Stimulated activated memory B cell treated with anti-CD40 and anti-IgM and Interleukin-4, amounts not matched to agents 10 μg/mL and 1 μg/mL and 100 μg/mL, for 72 hours (primary cell): ENCODE measurements at regions not wholly inside any gene's neighbourhood (a gene's known extent, or its start where the extent isn't known, plus 50 kb on each side); places are given as distances from the start of the nearest gene placed in this dataset.

Source experiments
- ATAC-seq: fragments of 150-1000 bp; cut with Tn5 transposase; 2 replicates; pipeline ENCODE4 v1.10.0; 2021
- H3K27ac Mint-ChIP-seq: one replicate; pipeline ENCODE4 v1.8.0; 2022; ENCODE audit warnings: mild to moderate bottlenecking, mixed read lengths
- H3K27me3 Mint-ChIP-seq: one replicate; pipeline ENCODE4 v1.8.0; 2022; ENCODE audit warnings: mixed read lengths
- H3K36me3 Mint-ChIP-seq: one replicate; pipeline ENCODE4 v1.8.0; 2022; ENCODE audit warnings: mixed read lengths
- H3K4me1 Mint-ChIP-seq: one replicate; pipeline ENCODE4 v1.8.0; 2022; ENCODE audit warnings: mixed read lengths
- H3K4me3 Mint-ChIP-seq: one replicate; pipeline ENCODE4 v1.8.0; 2022; ENCODE audit warnings: mild to moderate bottlenecking, moderate library complexity, mixed read lengths
- H3K9me3 Mint-ChIP-seq: one replicate; pipeline ENCODE4 v1.8.0; 2022; ENCODE audit warnings: mixed read lengths

DNA sequence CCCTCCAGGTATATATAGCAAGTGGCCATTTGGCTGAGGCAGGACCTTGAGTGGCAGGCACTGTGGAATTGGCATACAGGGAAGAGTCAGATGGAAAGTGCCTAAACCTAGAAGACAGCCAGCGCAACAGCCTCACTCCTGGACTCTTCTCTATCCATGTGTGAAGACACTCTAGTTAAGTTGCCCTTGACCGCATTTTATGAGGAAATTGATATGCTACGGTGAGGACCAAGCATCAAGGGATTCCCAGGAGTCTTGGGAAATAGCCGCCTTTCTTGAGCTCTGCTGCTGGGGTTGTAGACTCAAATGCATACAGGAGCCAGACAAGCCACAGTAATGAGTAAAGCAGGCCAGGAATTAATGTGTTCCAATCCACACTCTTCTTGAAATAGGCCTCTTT, 145.9 kb upstream of the KAZN start:
- Mint-ChIP-seq H3K27me3 (no peaks in the 10 kb centered on the region), H3K36me3 (no peaks in the 10 kb centered on the region), H3K27ac (no peak overlapping the region), H3K4me1 (no peaks in the 10 kb centered on the region), H3K4me3 (no peak overlapping the region), H3K9me3 (no peaks in the 10 kb centered on the region)
- ATAC-seq: no peak

DNA sequence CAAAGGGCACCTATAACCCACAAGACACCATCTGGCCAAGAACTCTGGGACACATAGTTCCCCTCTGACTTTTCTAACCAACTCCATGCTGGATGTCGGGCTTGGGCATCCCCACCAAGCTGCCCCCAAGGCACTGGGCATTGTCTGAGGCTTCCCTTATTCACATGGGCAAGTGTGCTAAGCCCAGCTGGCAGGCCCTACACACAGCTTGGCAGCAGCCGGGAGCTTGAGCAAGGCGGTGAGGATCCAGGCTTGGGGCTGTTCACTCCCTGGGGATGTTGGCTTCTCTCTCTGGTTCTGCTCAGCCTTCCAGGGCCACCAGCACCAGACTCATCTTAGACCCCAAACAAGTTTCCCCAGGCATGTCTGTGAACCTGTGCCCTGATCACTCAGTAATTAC, 138.3 kb upstream of the KAZN start:
- no peak for ATAC-seq

GRCh38 chr1:14462851-14463250, 135.6 kb upstream of the KAZN start:
- Mint-ChIP-seq H3K9me3 (no peaks in the 10 kb centered on the region), H3K27me3 (peaks cover 20% of the 10 kb centered on the region), H3K36me3 (no peaks in the 10 kb centered on the region), H3K27ac (no peak overlapping the region), H3K4me3 (no peak overlapping the region), H3K4me1 (no peaks in the 10 kb centered on the region)
- no peak for ATAC-seq

More for the DNA sequence above, 138.3 kb upstream of the KAZN start:
- Mint-ChIP-seq H3K36me3 (no peaks in the 10 kb centered on the region), H3K4me1 (no peaks in the 10 kb centered on the region), H3K27ac (no peak overlapping the region), H3K27me3 (peaks cover 20% of the 10 kb centered on the region), H3K4me3 (no peak overlapping the region), H3K9me3 (no peaks in the 10 kb centered on the region)

DNA sequence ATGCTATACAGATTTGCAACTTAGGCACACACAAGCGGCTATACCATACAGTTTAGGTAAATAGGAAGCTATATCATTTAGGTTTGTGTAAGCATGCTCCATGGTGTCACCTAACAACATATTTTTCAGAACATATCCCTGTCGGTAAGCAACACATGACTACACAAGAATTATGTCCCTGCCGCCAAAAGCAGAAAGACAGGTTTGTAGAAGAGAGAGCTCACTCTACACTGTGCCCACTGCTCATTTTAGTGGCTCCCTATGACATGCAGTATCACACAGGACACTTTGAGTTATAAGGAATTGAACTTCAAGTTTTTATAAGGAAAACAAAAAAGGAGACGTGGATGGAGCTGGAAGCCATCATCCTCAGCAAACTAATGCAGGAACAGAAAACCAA, 132.5 kb upstream of the KAZN start:
- Mint-ChIP-seq H3K4me1 (no peaks in the 10 kb centered on the region), H3K27ac (no peak overlapping the region), H3K36me3 (no peaks in the 10 kb centered on the region), H3K4me3 (no peak overlapping the region), H3K27me3 (peaks cover 20% of the 10 kb centered on the region), H3K9me3 (peaks cover 2% of the 10 kb centered on the region)
- no peak for ATAC-seq

DNA sequence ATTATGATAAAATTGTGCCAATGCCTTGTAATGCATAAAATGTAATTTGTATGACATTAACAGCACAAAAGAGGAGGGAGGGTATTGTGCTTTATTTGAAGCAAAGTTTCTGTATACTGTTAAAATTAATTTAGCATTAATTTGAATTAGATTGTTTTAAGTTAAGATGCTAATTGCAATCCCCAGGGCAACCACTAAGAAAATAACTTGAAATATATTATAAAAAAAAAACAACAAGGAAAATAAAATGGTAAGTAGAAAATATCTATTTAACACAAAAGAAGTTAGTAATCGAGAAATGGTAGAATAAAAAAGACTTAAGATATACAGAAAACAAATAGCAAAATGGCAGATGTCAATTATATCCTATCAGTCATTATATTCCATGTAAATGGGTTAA, 131.4 kb upstream of the KAZN start:
- Mint-ChIP-seq H3K27ac (no peak overlapping the region), H3K9me3 (peaks cover 2% of the 10 kb centered on the region), H3K4me1 (no peaks in the 10 kb centered on the region), H3K4me3 (no peak overlapping the region), H3K36me3 (no peaks in the 10 kb centered on the region), H3K27me3 (peaks cover 19% of the 10 kb centered on the region)
- no peak for ATAC-seq

DNA sequence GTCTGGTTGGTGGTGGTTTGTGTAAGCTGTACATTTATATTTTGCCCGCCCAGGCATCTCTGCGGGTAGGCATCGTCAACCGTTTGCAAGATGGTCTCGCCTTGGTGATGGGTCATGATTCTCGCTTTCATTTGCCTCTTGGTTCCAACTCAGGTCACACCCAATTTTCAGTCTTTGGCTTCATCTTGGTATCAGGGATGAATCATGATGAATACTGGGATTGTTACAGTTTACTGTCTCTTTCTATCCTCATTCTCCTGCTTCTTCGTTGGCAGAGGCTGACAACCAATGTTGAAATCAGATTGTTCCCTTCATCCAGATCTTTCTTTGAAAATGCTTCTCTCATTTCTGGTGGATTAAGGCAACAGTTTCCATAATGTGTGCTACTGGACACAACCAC, 129.7 kb upstream of the KAZN start:
- H3K4me3 Mint-ChIP-seq: no peak overlapping the region
- no peak overlapping the region for H3K27ac Mint-ChIP-seq
- no peaks in the 10 kb centered on the region for H3K36me3 Mint-ChIP-seq
- peaks cover 5% of the 10 kb centered on the region for H3K9me3 Mint-ChIP-seq
- no peak for ATAC-seq
- peaks cover 2% of the 10 kb centered on the region for H3K27me3 Mint-ChIP-seq
- H3K4me1 Mint-ChIP-seq: no peaks in the 10 kb centered on the region

DNA sequence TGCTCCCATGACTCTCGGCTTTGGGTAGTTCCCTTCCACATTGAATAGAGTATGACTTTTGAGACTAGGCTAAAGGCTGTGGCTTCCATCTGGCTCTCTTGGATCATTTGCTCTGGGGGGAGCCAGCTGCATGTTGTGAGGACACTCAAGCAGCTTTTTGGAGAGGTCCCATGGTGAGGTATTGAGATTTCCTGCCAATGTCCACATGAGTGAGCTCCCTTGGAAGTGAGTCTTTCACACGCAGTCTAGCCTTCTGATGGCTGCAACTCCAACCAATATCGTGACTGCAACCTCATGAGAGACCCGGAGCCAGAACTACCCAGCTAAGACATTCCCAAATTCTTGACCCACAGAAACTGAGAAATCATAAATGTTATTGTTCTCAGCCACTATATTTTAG, 127.7 kb upstream of the KAZN start:
- Mint-ChIP-seq H3K27ac (no peak overlapping the region), H3K4me1 (no peaks in the 10 kb centered on the region), H3K27me3 (no peaks in the 10 kb centered on the region), H3K4me3 (no peak overlapping the region), H3K9me3 (peaks cover 10% of the 10 kb centered on the region), H3K36me3 (no peaks in the 10 kb centered on the region)
- ATAC-seq: no peak

DNA sequence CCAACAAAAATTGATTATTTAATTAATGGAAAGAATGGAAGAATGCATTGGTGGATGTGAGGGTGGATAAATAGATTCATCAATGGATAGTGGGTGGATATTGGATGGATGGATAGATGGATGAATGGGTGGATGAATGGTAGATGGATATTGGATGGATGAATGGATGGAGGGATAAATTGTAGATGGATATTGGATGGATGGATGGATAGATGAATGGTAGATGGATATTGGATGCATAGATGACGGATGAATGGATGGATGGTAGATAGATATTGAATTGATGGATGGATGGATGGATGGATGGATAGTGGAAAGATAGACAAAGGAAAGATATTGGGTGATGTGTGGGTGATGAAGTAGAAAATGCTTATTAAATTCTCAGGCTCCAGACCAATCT, 123.6 kb upstream of the KAZN start:
- Mint-ChIP-seq H3K36me3 (no peaks in the 10 kb centered on the region), H3K4me3 (no peak overlapping the region), H3K27ac (no peak overlapping the region), H3K9me3 (peaks cover 10% of the 10 kb centered on the region), H3K27me3 (no peaks in the 10 kb centered on the region), H3K4me1 (no peaks in the 10 kb centered on the region)
- ATAC-seq: no peak

DNA sequence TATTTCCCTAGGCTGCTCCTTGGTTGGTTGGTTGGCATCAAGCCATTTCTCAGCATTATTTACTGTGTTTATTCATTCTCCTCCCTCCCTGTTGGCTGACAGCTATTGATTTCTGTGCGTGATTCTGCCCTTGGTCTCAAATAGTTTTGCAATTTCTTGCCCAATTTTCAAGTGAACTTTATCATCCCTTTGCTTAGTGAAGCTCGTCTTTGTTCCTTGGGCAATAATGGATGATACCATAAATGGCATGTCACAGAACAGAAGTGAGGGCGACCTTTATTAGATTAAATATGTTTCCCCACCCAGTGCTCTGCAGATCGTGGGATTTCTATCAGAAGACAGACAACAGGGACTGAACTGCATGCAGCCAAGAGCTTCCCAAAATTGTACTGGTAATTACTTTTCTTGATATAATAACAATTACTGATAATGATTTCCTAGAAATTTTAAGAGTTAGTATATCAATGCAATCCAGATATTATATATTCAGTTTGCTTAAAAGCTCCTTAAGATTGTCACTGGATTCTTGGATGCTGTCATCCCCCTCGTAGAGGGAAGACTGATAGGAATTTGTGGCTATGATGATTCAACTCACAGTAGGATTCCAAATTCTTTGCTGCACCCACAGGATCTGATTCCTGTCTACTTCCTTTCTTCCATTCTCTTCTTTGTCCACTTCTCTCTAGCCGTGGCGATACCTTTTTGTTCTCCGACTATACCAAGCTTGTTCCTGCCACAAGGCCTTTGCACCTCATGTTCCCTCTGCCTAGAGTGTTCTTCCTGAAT, 122.1 kb upstream of the KAZN start:
- Mint-ChIP-seq H3K27me3 (peaks cover 3% of the 10 kb centered on the region), H3K4me3 (no peak overlapping the region), H3K9me3 (peaks cover 8% of the 10 kb centered on the region), H3K36me3 (no peaks in the 10 kb centered on the region), H3K27ac (no peak overlapping the region), H3K4me1 (no peaks in the 10 kb centered on the region)
- no peak for ATAC-seq

- Mint-ChIP-seq H3K27me3 (peaks cover 8% of the 10 kb centered on the region), H3K4me3 (no peak overlapping the region)
- ATAC-seq: no peak
Observed at GRCh38 chr1:14478120-14478519, 120.4 kb upstream of the KAZN start.

GRCh38 chr1:14479865-14480264, 118.6 kb upstream of the KAZN start:
- peaks cover 2% of the 10 kb centered on the region for H3K9me3 Mint-ChIP-seq
- H3K4me1 Mint-ChIP-seq: no peaks in the 10 kb centered on the region
- ATAC-seq: no peak
- H3K4me3 Mint-ChIP-seq: no peak overlapping the region
- no peak overlapping the region for H3K27ac Mint-ChIP-seq
- no peaks in the 10 kb centered on the region for H3K36me3 Mint-ChIP-seq
- H3K27me3 Mint-ChIP-seq: peaks cover 8% of the 10 kb centered on the region

More at GRCh38 chr1:14478120-14478519, 120.4 kb upstream of the KAZN start:
- H3K4me1 Mint-ChIP-seq: no peaks in the 10 kb centered on the region
- no peak overlapping the region for H3K27ac Mint-ChIP-seq
- no peaks in the 10 kb centered on the region for H3K36me3 Mint-ChIP-seq
- H3K9me3 Mint-ChIP-seq: peaks cover 8% of the 10 kb centered on the region

DNA sequence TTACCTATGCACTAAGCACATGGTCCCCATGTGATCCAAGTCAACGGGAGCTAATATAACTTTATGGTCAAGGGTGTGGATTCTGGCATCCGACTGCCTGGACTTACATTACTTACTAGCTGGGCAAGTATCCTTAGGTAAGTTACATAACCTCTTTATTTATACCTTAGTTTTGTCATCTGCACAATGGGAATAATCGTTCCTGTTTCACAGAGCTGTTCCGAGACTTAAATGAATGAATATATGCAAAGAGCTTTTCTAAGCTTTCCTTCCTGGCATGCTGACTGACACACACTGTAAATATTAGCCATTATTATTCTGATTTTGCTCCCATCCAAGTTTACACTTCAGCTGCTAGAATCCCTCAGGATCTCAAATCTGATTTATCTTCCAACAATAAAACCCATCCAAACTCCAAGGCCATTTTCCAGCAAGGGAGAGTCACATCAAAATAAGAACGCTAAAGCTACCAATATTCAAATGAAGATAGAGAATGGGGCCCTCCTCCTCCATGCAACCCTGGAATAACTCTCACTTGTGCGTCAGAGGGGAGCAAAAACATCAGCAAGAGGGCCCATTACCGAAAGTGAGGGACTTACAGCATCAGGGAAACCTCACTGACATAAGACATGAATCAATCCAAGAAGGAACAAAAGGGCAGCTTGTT, 115.6 kb upstream of the KAZN start:
- Mint-ChIP-seq H3K27me3 (peaks cover 8% of the 10 kb centered on the region), H3K9me3 (no peaks in the 10 kb centered on the region), H3K36me3 (no peaks in the 10 kb centered on the region), H3K27ac (no peak overlapping the region), H3K4me1 (no peaks in the 10 kb centered on the region), H3K4me3 (no peak overlapping the region)
- no peak for ATAC-seq

DNA sequence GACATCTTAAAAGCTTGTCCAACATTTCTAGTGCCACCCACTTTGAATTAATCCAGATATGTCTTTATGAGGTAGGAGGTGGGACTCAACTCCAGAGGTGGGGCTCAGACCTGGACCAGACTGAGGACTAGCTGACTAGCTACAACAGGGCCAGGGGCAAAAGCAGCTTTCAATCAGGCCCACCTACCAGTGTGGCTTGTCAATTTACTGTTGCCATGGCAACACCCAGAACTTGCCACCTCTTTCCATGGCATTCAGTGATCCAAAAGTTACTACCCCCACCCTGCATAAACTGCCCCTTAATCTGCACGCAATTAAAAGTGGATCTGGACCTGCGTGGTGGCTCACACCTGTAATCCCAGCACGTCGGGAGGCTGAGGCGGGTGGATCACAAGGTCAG, 113.2 kb upstream of the KAZN start:
- no peak for ATAC-seq
- H3K36me3 Mint-ChIP-seq: no peaks in the 10 kb centered on the region
- no peak overlapping the region for H3K4me3 Mint-ChIP-seq
- H3K27ac Mint-ChIP-seq: no peak overlapping the region
- H3K27me3 Mint-ChIP-seq: peaks cover 8% of the 10 kb centered on the region
- H3K4me1 Mint-ChIP-seq: no peaks in the 10 kb centered on the region
- no peaks in the 10 kb centered on the region for H3K9me3 Mint-ChIP-seq

- peaks cover 3% of the 10 kb centered on the region for H3K27me3 Mint-ChIP-seq
- no peaks in the 10 kb centered on the region for H3K36me3 Mint-ChIP-seq
- H3K9me3 Mint-ChIP-seq: no peaks in the 10 kb centered on the region
- no peak overlapping the region for H3K27ac Mint-ChIP-seq
- no peak overlapping the region for H3K4me3 Mint-ChIP-seq
- H3K4me1 Mint-ChIP-seq: no peaks in the 10 kb centered on the region
- ATAC-seq: no peak
Observed at GRCh38 chr1:14486401-14487201, 111.9 kb upstream of the KAZN start.

GRCh38 chr1:14487671-14488070, 110.8 kb upstream of the KAZN start:
- no peak for ATAC-seq
- Mint-ChIP-seq H3K4me3 (no peak overlapping the region), H3K27ac (no peak overlapping the region), H3K9me3 (peaks cover 3% of the 10 kb centered on the region), H3K27me3 (no peaks in the 10 kb centered on the region), H3K36me3 (no peaks in the 10 kb centered on the region), H3K4me1 (no peaks in the 10 kb centered on the region)
